IMR-90 (cell line): ENCODE measurements at regions not wholly inside any gene's neighbourhood (a gene's known extent, or its start where the extent isn't known, plus 50 kb on each side); places are given as distances from the start of the nearest gene placed in this dataset.

ENCODE experiments used
- CEBPB ChIP-seq: IDR thresholded peaks from 2 replicates; pipeline ENCODE4 v1.6.1; 2012; ENCODE audit warnings: low read depth, low read length, improper control_type of control experiment
- ELK1 ChIP-seq: fragments of 150-350 bp; IDR thresholded peaks from 2 replicates; pipeline ENCODE4 v1.6.1; 2016; ENCODE audit warnings: low read depth, mild to moderate bottlenecking, low read length, moderate library complexity, borderline replicate concordance
- FOS ChIP-seq: fragments of 150-350 bp; IDR thresholded peaks from 2 replicates; pipeline ENCODE4 v1.6.1; 2016; ENCODE audit warnings: low read depth, low read length
- MAFK ChIP-seq: IDR thresholded peaks from 2 replicates; pipeline ENCODE4 v1.6.1; 2012; ENCODE audit warnings: low read depth, low read length, improper control_type of control experiment
- POLR2A ChIP-seq: IDR thresholded peaks from 2 replicates; pipeline ENCODE4 v1.6.1; 2012; ENCODE audit warnings: mild to moderate bottlenecking, low read depth, low read length
- RAD21 ChIP-seq: IDR thresholded peaks from 2 replicates; pipeline ENCODE4 v1.6.1; 2012; ENCODE audit warnings: low read length, improper control_type of control experiment
- RCOR1 ChIP-seq: IDR thresholded peaks from 2 replicates; pipeline ENCODE4 v1.6.1; 2012; ENCODE audit warnings: mild to moderate bottlenecking, low read length, improper control_type of control experiment; ENCODE audit not compliant: insufficient replicate concordance
- RFX5 ChIP-seq: IDR thresholded peaks from 2 replicates; pipeline ENCODE4 v1.8.0; 2012; ENCODE audit warnings: low read depth, mild to moderate bottlenecking, low read length, moderate library complexity
- SMC3 ChIP-seq: fragments of 150-350 bp; IDR thresholded peaks from 2 replicates; pipeline ENCODE4 v1.6.1; 2016; ENCODE audit warnings: low read depth, mild to moderate bottlenecking, antibody characterized with exemption, low read length, moderate library complexity
- USF2 ChIP-seq: fragments of 150-350 bp; IDR thresholded peaks from 2 replicates; pipeline ENCODE4 v1.6.1; 2017; ENCODE audit warnings: mild to moderate bottlenecking, antibody characterized with exemption, low read length, low read depth
- TF ChIP-seq, protein P1 (sequence below): conservative IDR thresholded peaks from 2 replicates; pipeline ENCODE4 v1.5.1; 2012; ENCODE audit warnings: mild to moderate bottlenecking, low read depth, low read length, improper control_type of control experiment

GRCh38 chr5:29150840-29151239, 2042.6 kb upstream of the CDH6 start:
- TF ChIP-seq POLR2A (no peak), RAD21 (no peak), USF2 (no peak), FOS (no peak), SMC3 (no peak), RCOR1 (no peak), ELK1 (no peak), MAFK (no peak), CEBPB (no peak), RFX5 (no peak)
- TF ChIP-seq, protein P1, sequence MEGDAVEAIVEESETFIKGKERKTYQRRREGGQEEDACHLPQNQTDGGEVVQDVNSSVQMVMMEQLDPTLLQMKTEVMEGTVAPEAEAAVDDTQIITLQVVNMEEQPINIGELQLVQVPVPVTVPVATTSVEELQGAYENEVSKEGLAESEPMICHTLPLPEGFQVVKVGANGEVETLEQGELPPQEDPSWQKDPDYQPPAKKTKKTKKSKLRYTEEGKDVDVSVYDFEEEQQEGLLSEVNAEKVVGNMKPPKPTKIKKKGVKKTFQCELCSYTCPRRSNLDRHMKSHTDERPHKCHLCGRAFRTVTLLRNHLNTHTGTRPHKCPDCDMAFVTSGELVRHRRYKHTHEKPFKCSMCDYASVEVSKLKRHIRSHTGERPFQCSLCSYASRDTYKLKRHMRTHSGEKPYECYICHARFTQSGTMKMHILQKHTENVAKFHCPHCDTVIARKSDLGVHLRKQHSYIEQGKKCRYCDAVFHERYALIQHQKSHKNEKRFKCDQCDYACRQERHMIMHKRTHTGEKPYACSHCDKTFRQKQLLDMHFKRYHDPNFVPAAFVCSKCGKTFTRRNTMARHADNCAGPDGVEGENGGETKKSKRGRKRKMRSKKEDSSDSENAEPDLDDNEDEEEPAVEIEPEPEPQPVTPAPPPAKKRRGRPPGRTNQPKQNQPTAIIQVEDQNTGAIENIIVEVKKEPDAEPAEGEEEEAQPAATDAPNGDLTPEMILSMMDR, result no peak
